HG02973 (cell line): ENCODE measurements at regions not wholly inside any gene's neighbourhood (a gene's known extent, or its start where the extent isn't known, plus 50 kb on each side); places are given as distances from the start of the nearest gene placed in this dataset.

ENCODE experiments used
- ATAC-seq: cut with Tn5 transposase; IDR thresholded peaks from one replicate; pipeline ENCODE4 v1.9.1; 2021; ENCODE audit warnings: moderate library complexity; ENCODE audit not compliant: unreplicated experiment

- ATAC-seq, result no peak
Observed at GRCh38 chr6:145318952-145319351, 416.4 kb downstream of the EPM2A start.

- no peak for ATAC-seq
Observed at GRCh38 chr6:145319605-145320004, 415.7 kb downstream of the EPM2A start.

GRCh38 chr6:145323646-145324045, 411.7 kb downstream of the EPM2A start:
- no peak for ATAC-seq

DNA sequence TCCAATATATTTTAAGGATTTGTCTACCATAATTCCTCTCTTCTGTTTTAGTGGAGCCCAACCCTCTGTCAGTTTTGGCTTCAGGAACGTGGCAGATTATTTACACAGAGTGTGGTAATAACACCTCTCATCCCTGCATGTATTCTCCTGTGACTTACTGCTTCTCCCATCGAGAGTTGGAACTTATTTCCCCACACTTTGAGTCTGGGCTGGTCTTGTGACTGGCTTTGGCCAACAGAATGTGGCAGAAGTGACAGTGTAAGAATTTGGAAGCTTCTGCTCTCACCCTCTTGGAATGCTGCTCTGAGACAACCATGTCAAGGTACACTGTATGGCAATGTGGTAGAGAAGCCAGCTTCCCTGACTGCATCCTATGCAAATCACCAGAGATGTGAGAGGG, 407.7 kb downstream of the EPM2A start:
- no peak for ATAC-seq

GRCh38 chr6:145329257-145329656, 406.1 kb downstream of the EPM2A start:
- no peak for ATAC-seq

GRCh38 chr6:145331066-145331465, 404.3 kb downstream of the EPM2A start:
- no peak for ATAC-seq

DNA sequence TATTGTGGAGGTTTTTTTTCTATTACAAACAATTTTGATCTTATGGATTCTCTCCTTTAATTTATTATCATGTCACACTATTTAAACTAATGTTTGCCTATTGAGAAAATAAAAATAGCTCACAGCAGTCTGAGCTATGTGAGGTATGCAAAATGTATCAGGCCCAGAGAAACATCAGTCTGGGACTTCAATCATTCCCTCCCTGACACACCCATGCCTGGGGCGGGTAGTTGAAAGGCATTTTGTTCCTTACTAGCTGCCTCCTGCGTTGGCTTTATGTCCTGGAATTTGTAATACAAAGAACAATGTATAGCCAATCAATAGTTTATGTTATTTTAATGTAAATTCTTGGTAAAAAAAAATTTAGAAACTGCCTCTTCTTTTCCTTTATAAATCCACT, 403.3 kb downstream of the EPM2A start:
- ATAC-seq, result no peak

- ATAC-seq, result no peak
Observed at GRCh38 chr6:145336119-145336518, 399.2 kb downstream of the EPM2A start.

DNA sequence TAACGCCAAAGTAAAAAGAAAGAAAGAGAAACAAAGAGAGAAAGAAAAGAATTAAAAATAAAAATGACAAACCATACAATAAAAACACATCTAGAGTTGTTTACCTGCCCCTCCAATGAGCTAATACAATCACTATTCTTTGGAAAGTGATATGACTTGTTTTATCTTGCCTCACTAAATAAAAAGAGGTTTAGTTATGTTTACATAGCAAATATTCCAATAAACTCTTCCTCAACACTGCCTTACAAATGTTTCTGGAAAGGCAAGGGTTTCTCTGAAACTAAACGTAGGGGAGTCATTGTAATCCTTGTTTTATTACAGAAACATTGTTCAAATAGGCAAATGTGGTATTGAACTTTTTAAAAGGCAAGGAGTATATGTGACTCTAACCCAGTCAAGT, 396.2 kb downstream of the EPM2A start:
- ATAC-seq, result no peak

- ATAC-seq, result no peak
Observed at GRCh38 chr6:145340256-145340655, 395.1 kb downstream of the EPM2A start.

DNA sequence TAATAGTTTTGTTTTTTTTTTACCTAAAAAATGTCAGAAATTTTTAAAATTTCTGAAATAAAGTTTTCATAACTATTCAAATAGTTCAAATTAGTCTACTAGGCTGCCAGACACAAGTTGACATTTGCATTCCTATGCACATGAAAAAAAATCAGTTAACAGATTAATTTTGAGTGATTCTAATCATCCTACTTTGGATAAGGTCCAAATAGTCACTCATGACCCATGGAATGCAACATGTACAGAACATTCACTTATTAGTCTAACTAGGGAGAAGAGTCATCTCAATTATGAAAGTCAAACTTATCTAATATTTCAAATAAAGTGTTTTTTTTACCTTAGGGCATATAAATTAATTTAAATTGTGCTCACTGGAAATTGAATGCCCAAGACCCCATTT, 390.2 kb downstream of the EPM2A start:
- ATAC-seq, result no peak

- no peak for ATAC-seq
Observed at GRCh38 chr6:145347216-145347615, 388.1 kb downstream of the EPM2A start.

DNA sequence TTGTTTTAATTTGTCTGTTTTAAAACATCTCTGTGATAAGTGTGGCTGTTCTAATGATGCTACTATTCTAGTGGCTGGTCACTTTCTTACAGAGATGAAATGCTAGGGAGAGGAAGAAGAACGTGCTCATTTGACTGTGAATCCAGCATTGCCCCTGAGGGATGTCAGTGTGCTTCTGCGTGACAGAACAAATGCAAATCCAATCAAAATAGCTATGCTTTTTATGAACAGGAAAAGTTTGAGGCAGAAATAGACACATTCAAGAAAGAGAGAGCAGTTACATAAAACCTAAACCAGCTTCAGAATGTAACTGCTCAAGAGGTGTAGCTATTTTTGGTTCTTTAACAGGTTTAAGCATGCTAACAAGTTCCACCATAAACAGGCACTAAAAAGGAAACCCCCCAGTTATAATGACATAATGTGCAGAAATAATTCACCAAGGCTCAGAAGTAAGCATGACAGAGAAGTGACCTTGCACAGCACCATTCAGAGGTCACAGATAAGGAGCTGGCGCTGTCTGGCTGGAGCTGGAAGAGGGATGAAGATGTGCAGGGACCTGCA, 385.3 kb downstream of the EPM2A start:
- ATAC-seq, result peak; percentile 50

DNA sequence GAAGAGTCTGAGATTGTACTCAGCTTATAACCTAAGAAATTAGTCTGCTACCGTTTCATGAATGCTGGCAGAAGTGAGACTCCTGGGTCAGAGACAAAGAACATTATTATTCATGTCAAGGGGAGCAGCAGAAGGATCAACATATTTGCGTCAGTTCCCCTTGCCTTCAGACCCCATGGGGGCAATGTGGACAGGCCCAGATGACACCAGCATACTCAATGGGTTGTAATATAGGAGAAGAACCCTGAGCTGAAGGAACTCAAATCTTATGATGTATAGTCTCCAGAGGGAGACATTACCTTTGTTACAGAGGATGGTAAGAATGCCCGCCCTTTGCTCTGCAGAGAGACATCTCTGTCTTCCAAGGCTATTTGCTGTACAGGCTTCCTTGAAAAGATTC, 384.4 kb downstream of the EPM2A start:
- no peak for ATAC-seq

GRCh38 chr6:145352382-145353080, 382.8 kb downstream of the EPM2A start:
- ATAC-seq, result no peak

DNA sequence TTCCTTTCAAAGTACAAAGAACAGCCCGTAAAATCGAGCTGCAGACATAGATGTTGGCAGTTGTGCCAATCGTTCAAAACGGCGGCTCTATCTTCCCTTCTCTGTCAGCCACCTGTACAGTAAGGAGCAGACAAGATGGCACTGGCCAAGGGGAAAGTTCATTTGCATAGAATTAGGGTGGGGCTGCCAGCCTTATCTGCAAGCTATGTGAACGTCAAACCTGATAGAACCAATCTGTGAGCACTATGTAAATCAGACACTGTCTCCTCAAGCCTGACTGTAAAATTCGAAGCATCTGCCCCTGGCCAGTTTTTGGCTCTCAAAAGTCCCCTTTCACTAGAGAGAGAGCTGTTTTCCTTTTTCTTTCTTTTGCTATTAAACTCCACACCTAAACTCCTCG, 374.5 kb downstream of the EPM2A start:
- ATAC-seq, result no peak

- ATAC-seq, result no peak
Observed at GRCh38 chr6:145367149-145367548, 368.2 kb downstream of the EPM2A start.

- no peak for ATAC-seq
Observed at GRCh38 chr6:145368075-145368474, 367.2 kb downstream of the EPM2A start.

DNA sequence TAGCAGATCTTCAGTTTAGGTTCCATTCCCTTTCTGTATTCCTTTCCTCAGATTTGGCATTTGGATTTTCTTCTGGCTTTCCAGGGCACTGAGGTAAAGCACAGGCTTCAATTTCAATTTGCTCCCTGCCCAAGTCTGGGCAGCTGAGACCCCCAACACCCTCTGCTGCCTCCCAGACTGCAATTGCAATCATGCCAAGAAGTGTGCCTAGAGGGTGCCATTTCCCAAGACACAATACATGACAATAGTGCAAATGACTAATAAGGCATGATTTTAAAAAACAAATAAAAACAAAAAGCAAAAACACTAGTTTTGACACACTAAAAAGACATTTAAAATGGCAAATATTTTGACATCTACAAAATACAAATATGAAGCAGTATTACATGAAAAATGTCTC, 364.8 kb downstream of the EPM2A start:
- ATAC-seq, result no peak

- ATAC-seq, result peak; percentile 98
Observed at GRCh38 chr6:145372671-145373151, 362.6 kb downstream of the EPM2A start.

DNA sequence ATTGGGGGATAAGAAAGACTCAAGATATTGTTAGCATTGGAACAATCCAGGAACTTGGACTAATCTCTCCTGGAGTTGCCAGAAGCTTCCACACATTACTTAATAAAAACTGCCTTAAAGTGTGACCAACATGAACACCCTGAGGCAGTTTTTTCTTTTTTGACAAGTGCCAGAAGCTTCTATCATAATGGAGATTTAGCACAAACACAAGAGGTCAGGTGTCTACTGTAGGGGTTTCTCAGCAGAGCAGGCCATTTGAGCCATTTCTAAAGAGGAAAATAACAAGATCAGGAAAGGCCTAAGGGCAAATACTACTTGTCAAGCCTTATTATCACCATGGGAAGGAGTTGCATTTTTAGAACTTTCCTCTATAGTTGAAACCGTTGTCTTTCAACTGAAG, 361.5 kb downstream of the EPM2A start:
- no peak for ATAC-seq

GRCh38 chr6:145374570-145374969, 360.8 kb downstream of the EPM2A start:
- ATAC-seq, result no peak

DNA sequence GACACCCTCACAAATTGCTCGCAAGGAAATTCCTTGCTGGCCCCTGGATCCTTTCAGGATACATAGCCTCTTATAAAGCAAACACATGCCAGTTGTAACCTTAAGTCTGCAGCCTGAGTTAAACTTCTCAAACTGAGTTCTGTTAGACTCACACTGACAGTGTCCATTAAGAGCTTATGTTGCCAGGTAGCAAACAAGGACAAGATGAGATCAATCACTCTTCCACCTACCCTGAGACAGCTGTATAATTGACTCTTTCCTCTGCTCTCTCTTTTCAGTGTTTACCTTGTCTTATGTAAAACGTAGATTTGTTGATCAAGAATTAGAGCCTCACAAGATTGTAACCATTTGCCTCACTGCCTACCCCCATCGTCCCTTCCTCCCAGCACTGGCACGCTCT, 359.8 kb downstream of the EPM2A start:
- no peak for ATAC-seq
